Testis (tissue), 2 donors: ENCODE measurements at regions not wholly inside any gene's neighbourhood (a gene's known extent, or its start where the extent isn't known, plus 50 kb on each side); places are given as distances from the start of the nearest gene placed in this dataset.

Source experiments
- POLR2A ChIP-seq: fragments of 450-650 bp; IDR thresholded peaks from one replicate; pipeline ENCODE4 v1.6.1; 2017; ENCODE audit warnings: antibody characterized with exemption, mild to moderate bottlenecking, moderate library complexity
- TF ChIP-seq, protein P1 (sequence below), 3 experiments: fragments of 450-650 bp in 2 of 3; fragments of 200-600 bp in 1 of 3; sonication (generic) in 1 of 3; IDR thresholded peaks; one replicate each; pipeline ENCODE4 v1.5.1; 2016 to 2019; ENCODE audit warnings: antibody characterized with exemption in 3 of 3, mild to moderate bottlenecking in 2 of 3, moderate library complexity in 1 of 3

DNA sequence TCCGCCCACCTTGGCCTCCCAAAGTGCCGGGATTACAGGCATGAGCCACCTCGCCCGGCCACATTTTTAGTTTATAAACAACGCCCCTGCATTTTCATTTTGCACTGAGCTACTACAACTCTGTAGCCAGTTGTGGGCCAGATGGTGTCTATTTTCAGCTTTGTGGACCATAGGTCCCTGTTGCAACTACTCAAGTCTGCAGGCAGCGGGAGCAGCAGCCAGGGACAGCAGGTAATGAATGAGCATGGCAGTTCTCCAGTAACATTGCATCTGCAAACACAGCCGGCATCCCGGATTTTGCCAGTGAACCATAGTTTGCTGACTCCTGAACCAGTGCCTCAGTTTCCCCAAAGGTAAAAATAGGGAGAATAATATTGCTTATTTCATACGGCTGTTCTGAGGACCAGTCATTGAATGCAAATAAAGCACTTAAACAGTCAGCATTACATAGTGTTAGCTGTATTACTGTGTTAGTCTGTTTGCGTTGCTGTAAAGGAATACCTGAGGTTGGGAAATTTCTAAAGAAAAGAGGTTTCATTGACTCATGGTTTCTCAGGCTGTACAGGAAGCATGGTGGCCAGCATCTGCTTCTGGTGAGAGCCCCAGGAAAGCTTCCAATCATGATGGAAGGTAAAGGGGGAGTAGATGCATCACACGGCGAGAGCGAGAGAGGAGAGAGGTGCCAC, 65.5 kb upstream of the SLC45A1 start:
- TF ChIP-seq, protein P1, sequence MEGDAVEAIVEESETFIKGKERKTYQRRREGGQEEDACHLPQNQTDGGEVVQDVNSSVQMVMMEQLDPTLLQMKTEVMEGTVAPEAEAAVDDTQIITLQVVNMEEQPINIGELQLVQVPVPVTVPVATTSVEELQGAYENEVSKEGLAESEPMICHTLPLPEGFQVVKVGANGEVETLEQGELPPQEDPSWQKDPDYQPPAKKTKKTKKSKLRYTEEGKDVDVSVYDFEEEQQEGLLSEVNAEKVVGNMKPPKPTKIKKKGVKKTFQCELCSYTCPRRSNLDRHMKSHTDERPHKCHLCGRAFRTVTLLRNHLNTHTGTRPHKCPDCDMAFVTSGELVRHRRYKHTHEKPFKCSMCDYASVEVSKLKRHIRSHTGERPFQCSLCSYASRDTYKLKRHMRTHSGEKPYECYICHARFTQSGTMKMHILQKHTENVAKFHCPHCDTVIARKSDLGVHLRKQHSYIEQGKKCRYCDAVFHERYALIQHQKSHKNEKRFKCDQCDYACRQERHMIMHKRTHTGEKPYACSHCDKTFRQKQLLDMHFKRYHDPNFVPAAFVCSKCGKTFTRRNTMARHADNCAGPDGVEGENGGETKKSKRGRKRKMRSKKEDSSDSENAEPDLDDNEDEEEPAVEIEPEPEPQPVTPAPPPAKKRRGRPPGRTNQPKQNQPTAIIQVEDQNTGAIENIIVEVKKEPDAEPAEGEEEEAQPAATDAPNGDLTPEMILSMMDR (IDR thresholded peaks at IDR 0.05) = no peak
- TF ChIP-seq POLR2A = no peak
